GM12891 (cell line): ENCODE measurements at regions not wholly inside any gene's neighbourhood (a gene's known extent, or its start where the extent isn't known, plus 50 kb on each side); places are given as distances from the start of the nearest gene placed in this dataset.

Source experiments
- DNase-seq: peaks from one replicate; pipeline ENCODE4 v3.0.0; 2011; ENCODE audit warnings: low spot score; ENCODE audit not compliant: insufficient read length
- FAIRE-seq: peaks from 2 replicates; lab custom pipeline; 2011; peaks lifted over from hg19 to GRCh38; lab: Jason Lieb, UNC
- PAX5 ChIP-seq: IDR thresholded peaks from 2 replicates; pipeline ENCODE4 v1.6.1; 2011; ENCODE audit warnings: low read length, moderate library complexity, mild to moderate bottlenecking; ENCODE audit not compliant: insufficient read depth, severe bottlenecking
- POLR2A ChIP-seq: IDR thresholded peaks from 2 replicates; pipeline ENCODE4 v1.6.1; 2011; ENCODE audit warnings: low read depth, low read length, control low read depth
- POLR2AphosphoS5 ChIP-seq: IDR thresholded peaks from 2 replicates; pipeline ENCODE4 v1.6.1; 2011; ENCODE audit warnings: low read depth, low read length, control low read depth
- POU2F2 ChIP-seq: IDR thresholded peaks from 2 replicates; pipeline ENCODE4 v1.6.1; 2011; ENCODE audit warnings: low read depth, mild to moderate bottlenecking, control low read depth, low read length, moderate library complexity
- SPI1 ChIP-seq: IDR thresholded peaks from 2 replicates; pipeline ENCODE4 v1.6.1; 2011; ENCODE audit warnings: low read depth, low read length, control low read depth
- TAF1 ChIP-seq: IDR thresholded peaks from 2 replicates; pipeline ENCODE4 v1.6.1; 2011; ENCODE audit warnings: low read depth, low read length, control low read depth

DNA sequence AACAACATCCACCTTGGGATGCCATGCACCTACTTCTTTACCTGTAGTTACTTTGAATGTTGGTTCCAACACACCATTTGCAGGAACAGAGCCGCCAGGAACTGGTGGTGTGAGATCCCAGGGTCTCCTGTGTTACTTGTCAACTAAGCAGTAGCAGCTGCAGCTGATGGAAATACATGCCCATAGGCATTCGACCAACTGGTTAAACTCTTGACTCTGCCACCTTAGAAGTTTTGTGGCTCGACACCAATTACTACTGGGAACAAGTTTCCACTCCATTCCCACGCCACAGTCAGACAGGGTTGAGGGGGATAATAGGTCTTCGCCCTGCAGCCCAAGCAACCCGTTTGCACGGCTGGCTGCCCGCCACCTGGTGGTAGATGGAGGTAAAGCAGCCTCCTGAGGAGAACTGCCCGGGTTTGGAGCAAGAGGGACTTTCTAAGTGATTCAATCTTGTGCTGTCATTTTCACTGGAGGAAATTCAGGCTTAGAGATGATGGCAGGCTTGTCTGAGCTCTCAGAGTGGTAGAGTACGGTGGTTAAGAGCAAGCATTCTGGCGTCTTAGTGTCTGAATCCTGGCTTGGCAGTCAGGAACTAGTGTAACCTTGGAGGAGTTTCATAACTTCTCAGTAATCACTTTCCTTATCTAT, 119.1 kb upstream of the TRIM2 start:
- DNase-seq (peak; percentile 34), FAIRE-seq (peak; percentile 97)
- TF ChIP-seq POU2F2: no peak
- TF ChIP-seq PAX5: peak; percentile 96
- no peak for TF ChIP-seq POLR2AphosphoS5
- no peak for TF ChIP-seq SPI1
- TF ChIP-seq TAF1: no peak

DNA sequence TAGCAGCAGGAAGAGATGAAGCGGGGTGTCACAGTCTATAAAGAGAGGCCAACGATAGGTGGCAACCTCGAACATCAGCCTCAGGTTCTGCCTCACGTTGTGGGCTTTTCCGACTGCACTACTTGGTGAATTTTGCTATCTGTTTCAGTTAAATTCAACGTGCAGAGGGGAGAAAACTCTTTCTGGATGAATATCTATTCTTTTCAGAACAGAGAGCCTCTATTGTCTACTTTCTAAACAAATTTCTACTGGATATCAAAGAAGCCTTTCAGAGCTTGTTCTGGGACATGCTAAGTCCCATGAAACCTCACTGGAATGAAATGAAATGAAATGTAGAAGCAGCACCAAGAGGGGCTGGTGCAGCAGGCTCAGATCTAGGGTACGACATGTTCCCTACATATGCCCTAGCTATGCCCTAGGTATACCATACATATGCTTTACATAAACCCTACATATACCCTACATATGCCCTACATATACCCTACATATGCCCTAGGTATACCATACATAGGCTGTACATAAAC, 116.5 kb upstream of the TRIM2 start:
- DNase-seq (no peak), FAIRE-seq (no peak)
- TF ChIP-seq POU2F2 (no peak), PAX5 (no peak), SPI1 (no peak), TAF1 (no peak), POLR2AphosphoS5 (no peak), POLR2A (no peak)

DNA sequence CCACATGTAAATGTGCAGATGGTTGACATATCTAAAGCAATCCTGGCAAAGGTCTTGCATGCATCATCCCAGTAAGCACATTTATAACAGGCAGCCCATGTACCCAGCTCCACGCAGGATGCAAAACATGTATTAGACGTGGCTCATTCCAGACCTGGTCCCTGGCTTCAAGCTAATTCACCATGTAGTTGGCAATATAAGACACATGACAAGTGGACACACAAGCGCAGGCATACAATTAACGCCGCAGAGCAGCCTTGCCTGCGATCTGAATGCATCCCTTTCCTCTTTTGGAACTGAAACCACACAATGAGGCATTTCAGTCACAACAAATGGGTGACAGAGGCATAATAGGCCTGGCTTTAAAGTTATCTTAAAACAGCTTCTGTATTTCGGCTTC, 114.5 kb upstream of the TRIM2 start:
- FAIRE-seq (no peak), DNase-seq (no peak)
- no peak for TF ChIP-seq SPI1
- no peak for TF ChIP-seq POU2F2
- TF ChIP-seq PAX5: no peak
- no peak for TF ChIP-seq TAF1
- TF ChIP-seq POLR2A: no peak
- no peak for TF ChIP-seq POLR2AphosphoS5

DNA sequence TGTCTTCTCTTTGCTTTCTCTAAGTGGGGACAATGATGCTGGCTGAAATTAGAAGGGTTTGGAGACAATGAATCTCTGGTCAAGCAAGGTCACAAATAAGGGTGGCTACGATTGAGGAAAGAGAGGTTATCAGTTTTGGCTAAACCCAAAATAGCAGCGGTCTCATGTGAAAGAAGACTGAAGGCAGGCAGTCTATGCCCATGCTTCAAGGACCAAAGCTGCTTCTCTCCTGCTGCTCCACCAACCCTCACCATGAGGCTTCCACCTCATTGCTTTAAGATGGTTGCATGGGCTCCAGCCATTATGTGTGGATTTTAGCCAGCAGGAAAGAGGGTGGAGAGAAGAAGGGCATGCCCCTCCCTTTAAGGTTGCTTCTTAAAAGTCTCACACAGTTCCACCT, 114.1 kb upstream of the TRIM2 start:
- peak; percentile 50 for FAIRE-seq
- DNase-seq: no peak
- no peak for TF ChIP-seq PAX5
- TF ChIP-seq POU2F2: no peak

DNA sequence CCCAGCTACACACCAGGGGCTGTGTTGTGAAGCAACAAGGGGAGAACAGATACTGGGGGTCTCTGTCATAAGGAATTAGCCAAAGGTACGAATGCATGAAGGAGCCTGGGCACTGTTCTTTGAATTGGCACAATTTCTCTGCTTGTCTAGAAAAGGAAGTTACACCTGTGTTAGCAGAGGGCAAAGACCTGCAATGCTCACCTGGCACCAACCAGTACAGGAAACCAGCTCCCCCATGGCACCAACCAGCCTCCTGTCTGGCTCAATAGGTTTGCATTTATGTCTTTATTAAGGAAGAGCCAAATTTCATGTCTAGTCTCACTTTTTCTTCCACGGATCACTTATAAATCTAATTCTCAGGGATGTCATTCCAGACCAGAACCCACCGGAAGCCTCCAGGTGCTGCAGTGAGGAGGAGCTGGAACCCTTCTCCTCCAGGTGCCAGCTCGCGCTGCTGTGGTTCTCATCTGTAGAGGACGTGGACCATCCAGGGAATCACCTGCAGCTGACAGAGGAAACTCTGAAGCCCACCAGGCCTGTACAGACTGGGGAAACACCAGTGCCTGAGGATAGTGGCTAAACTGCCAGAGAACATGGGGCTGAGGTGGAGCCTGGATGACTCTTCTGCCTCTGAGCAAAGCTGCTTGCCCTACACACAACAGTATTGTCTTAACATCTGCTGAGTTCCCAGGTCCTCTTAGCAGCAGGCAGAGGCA, 113.4 kb upstream of the TRIM2 start:
- FAIRE-seq (no peak), DNase-seq (no peak)
- TF ChIP-seq TAF1: no peak
- no peak for TF ChIP-seq POLR2A
- TF ChIP-seq POLR2AphosphoS5: no peak
- no peak for TF ChIP-seq PAX5
- TF ChIP-seq SPI1: no peak
- TF ChIP-seq POU2F2: no peak

DNA sequence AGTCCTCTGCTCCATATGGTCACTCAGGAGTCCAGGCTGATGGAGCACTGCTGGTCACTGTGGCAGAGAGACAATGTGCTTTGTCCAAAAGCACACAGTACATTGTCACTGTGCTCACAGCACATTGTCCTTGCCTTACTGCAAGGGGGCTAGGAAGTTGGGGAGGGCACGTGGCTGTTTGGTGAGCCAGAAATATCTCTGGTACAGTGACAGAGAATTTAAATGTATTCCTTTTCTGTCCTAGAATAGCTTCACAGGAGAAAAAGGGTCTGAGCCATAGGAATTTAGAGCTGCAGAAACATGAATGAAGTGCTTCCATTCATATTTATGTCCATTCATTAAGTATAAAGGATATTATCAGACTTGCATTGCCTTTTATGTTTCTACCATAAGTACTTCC, 110.8 kb upstream of the TRIM2 start:
- FAIRE-seq (no peak), DNase-seq (no peak)
- TF ChIP-seq POU2F2 (no peak), POLR2AphosphoS5 (no peak), POLR2A (no peak), TAF1 (no peak), SPI1 (no peak), PAX5 (no peak)

DNA sequence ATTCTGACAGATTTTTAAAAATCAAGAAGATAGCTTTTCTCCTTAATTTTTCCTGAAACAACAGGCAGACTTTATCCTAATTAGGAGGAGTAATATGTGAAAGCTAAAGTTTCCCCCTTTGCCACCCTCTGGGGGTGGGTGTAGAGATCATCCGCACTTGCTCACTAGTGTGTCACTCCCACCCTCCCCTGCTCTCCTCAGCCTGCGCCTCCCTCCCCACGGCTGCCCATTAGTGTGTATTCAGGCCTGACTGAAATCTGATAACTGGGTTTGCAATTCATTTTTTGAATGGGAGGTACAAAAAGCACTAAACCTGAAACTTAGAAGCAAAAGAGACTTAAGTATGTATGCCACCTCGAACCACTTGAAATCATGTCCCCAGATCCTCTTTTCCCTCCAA, 110.4 kb upstream of the TRIM2 start:
- DNase-seq (no peak), FAIRE-seq (no peak)
- TF ChIP-seq SPI1 (peak; percentile 23; the same call in 1 of the 2 replicates), POU2F2 (no peak)

DNA sequence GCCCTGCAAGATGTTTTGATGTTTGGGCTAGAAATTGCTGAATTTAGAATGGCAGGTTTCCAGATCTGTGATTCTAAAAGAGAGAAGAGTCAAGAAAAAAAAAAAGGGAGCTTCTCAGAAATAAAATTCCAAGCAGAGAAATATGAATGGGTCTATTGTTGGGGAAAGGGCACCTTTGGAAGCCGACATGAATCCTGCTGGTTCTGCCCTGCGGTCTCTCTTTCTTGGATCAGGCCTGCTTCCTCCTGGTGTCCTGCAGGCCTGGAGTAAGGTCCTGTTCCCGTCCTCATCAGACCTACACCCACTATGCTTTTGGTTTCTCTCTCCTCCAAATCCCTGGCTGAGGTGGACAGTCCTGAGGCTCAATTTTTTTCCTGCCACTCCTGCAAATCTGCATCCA, 109.8 kb upstream of the TRIM2 start:
- no peak for TF ChIP-seq POLR2AphosphoS5
- no peak for TF ChIP-seq SPI1
- TF ChIP-seq PAX5: no peak
- TF ChIP-seq TAF1: no peak
- TF ChIP-seq POU2F2: no peak
- no peak for TF ChIP-seq POLR2A
- no peak for DNase-seq
- FAIRE-seq: no peak

DNA sequence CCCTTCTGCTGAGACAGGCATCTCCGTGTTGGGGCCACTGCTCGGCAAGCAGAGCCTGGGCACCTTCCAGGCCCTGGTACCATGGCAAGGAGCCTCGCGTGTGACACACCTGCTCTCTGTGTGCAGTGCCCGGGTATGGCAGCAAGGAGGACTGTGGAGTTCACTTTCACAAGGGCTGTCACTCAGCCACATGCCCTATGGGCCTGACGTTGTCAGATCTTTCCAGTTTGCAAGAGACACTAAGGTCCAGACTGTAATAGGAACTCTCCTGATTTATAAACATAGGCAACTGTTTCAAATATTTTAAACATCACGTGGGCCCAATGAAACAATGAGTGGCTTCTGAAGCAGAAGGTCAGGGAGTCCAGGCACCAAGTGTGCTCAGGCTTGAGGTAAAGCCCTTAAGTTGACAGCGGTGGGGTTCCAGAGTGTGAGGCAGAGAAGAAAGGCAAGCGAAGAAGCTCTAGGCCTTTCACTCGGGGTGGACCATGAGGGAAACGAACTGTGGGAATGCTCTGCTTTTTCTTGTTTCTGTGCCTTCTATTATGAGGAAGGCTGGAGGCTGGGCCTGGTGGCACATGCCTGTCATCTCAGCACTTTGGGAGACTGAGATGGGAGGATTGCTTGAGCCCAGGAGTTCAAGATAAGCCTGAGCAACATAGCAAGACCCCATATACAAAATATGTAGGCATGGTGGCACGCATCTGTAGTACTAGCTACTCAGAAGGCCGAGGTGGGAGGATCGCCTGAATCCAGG, 108.6 kb upstream of the TRIM2 start:
- FAIRE-seq (no peak), DNase-seq (no peak)
- TF ChIP-seq SPI1 (no peak), POLR2A (no peak), POLR2AphosphoS5 (no peak), PAX5 (no peak), TAF1 (no peak), POU2F2 (no peak)

DNA sequence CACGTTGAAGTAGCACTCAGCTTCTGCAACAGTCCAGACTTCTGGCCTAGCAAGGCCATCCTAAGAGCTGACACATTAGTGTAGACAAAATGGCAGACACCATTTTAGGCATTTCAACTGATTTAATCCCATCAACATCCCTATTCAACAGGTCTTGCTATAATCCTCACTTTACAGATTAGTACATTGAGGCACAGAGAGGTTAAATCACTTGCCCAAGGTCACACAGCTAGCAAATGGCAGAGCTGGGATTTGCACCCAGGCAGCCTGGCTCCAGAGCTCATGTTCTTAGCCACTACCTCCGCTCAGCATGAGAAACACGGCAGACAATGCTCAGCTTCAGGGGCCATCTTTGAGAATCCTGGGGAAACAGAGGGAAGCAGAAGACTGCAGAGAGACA, 107.9 kb upstream of the TRIM2 start:
- no peak for TF ChIP-seq PAX5
- TF ChIP-seq POU2F2: no peak
- TF ChIP-seq SPI1: no peak
- no peak for TF ChIP-seq POLR2AphosphoS5
- TF ChIP-seq TAF1: no peak
- TF ChIP-seq POLR2A: no peak
- no peak for FAIRE-seq
- no peak for DNase-seq
